Calu3 (cell line): ENCODE measurements at regions not wholly inside any gene's neighbourhood (a gene's known extent, or its start where the extent isn't known, plus 50 kb on each side); places are given as distances from the start of the nearest gene placed in this dataset.

Source experiments
- BruUV-seq: library from RNA; stranded (reverse); fragments of 400-500 nt; replicated peaks from 2 replicates; lab custom pipeline; 2021; lab: Mats Ljungman, UMichigan
- CTCF ChIA-PET: fragments of 300-600 bp; sonication (Branson Sonifier 250); formaldehyde crosslinking; loops from one replicate; lab custom pipeline; 2022; ENCODE audit warnings: antibody characterized with exemption; lab: Charles Lee
- DNase-seq: peaks from one replicate; pipeline ENCODE4 v3.0.0; 2022
- H3K27ac Mint-ChIP-seq: one replicate; pipeline ENCODE4 v1.8.0; 2022; ENCODE audit warnings: mixed read lengths; ENCODE audit not compliant: unreplicated experiment
- H3K27me3 Mint-ChIP-seq: one replicate; pipeline ENCODE4 v1.8.0; 2022; ENCODE audit warnings: mixed read lengths; ENCODE audit not compliant: unreplicated experiment
- H3K36me3 Mint-ChIP-seq: one replicate; pipeline ENCODE4 v1.8.0; 2022; ENCODE audit warnings: mild to moderate bottlenecking, moderate library complexity, mixed read lengths; ENCODE audit not compliant: insufficient read depth, unreplicated experiment
- H3K4me1 Mint-ChIP-seq: one replicate; pipeline ENCODE4 v1.8.0; 2022; ENCODE audit warnings: mild to moderate bottlenecking, low read depth, mixed read lengths; ENCODE audit not compliant: unreplicated experiment
- H3K4me3 Mint-ChIP-seq: one replicate; pipeline ENCODE4 v1.8.0; 2022; ENCODE audit warnings: mild to moderate bottlenecking, low read depth, moderate library complexity, mixed read lengths; ENCODE audit not compliant: unreplicated experiment
- H3K9me3 Mint-ChIP-seq: one replicate; pipeline ENCODE4 v1.8.0; 2022; ENCODE audit warnings: low read depth, mixed read lengths; ENCODE audit not compliant: unreplicated experiment
- CTCF ChIP-seq: fragments of 200-600 bp; IDR thresholded peaks from one replicate; pipeline ENCODE4 v1.8.0; 2022; ENCODE audit warnings: antibody characterized with exemption; ENCODE audit not compliant: unreplicated experiment
- intact Hi-C: fragments of 100-400 bp; cut with micrococcal nuclease; formaldehyde crosslinking; loops from one replicate; pipeline ENCODE4 v1.10.0; 2022; ENCODE audit not compliant: unreplicated experiment

GRCh38 chr13:22062478-22063205 lies 391.8 kb downstream of the FGF9 start:
- no peak for DNase-seq
- H3K27ac Mint-ChIP-seq: no peak overlapping the region
- H3K4me1 Mint-ChIP-seq: no peaks in the 10 kb centered on the region
- CTCF ChIA-PET: no interaction called here
- no TSS peak for BruUV-seq
- peaks cover 3% of the 10 kb centered on the region for H3K9me3 Mint-ChIP-seq
- H3K4me3 Mint-ChIP-seq: no peak overlapping the region
- intact Hi-C loops: no loop called here
- H3K36me3 Mint-ChIP-seq: no peaks in the 10 kb centered on the region
- H3K27me3 Mint-ChIP-seq: no peaks in the 10 kb centered on the region
- no peak for TF ChIP-seq CTCF

- H3K4me1 Mint-ChIP-seq: no peaks in the 10 kb centered on the region
- DNase-seq: no peak
- no peaks in the 10 kb centered on the region for H3K36me3 Mint-ChIP-seq
- H3K9me3 Mint-ChIP-seq: peaks cover 3% of the 10 kb centered on the region
- BruUV-seq: no TSS peak
- H3K4me3 Mint-ChIP-seq: no peak overlapping the region
- H3K27ac Mint-ChIP-seq: no peak overlapping the region
- CTCF ChIA-PET: no interaction called here
- H3K27me3 Mint-ChIP-seq: no peaks in the 10 kb centered on the region
- TF ChIP-seq CTCF: no peak
- intact Hi-C loops: no loop called here
These were observed 392.7 kb downstream of the FGF9 start for GRCh38 chr13:22063416-22064124.

- H3K27ac Mint-ChIP-seq: no peak overlapping the region
- no peaks in the 10 kb centered on the region for H3K4me1 Mint-ChIP-seq
- no peak for DNase-seq
- H3K36me3 Mint-ChIP-seq: no peaks in the 10 kb centered on the region
- no TSS peak for BruUV-seq
- no peaks in the 10 kb centered on the region for H3K27me3 Mint-ChIP-seq
- CTCF ChIA-PET: no interaction called here
- intact Hi-C loops: no loop called here
- H3K9me3 Mint-ChIP-seq: peaks cover 3% of the 10 kb centered on the region
- no peak overlapping the region for H3K4me3 Mint-ChIP-seq
- TF ChIP-seq CTCF: no peak
These were observed 394.2 kb downstream of the FGF9 start for GRCh38 chr13:22064854-22065620.

- H3K4me1 Mint-ChIP-seq: no peaks in the 10 kb centered on the region
- CTCF ChIA-PET: no interaction called here
- DNase-seq: no peak
- H3K36me3 Mint-ChIP-seq: no peaks in the 10 kb centered on the region
- no TSS peak for BruUV-seq
- no peak overlapping the region for H3K27ac Mint-ChIP-seq
- H3K9me3 Mint-ChIP-seq: peaks cover 4% of the 10 kb centered on the region
- H3K4me3 Mint-ChIP-seq: no peak overlapping the region
- peaks cover 27% of the 10 kb centered on the region for H3K27me3 Mint-ChIP-seq
- TF ChIP-seq CTCF: no peak
- intact Hi-C loops: no loop called here
These were observed 402.8 kb downstream of the FGF9 start for GRCh38 chr13:22073718-22074117.
